SK-N-SH (cell line): ENCODE measurements at regions not wholly inside any gene's neighbourhood (a gene's known extent, or its start where the extent isn't known, plus 50 kb on each side); places are given as distances from the start of the nearest gene placed in this dataset.

Experiments used
- CTCF ChIP-seq: fragments of 200-600 bp; sonication (generic); IDR thresholded peaks from 2 replicates; pipeline ENCODE4 v1.6.1; 2017; ENCODE audit warnings: antibody characterized with exemption, mild to moderate bottlenecking, moderate library complexity
- EP300 ChIP-seq, 2 experiments: IDR thresholded peaks; 2 replicates each; pipeline versions ENCODE4 v1.4.0 to v1.6.1; 2012; ENCODE audit warnings: borderline replicate concordance in 1 of 2, low read depth in 1 of 2, low read length in 1 of 2
- NRF1 ChIP-seq: IDR thresholded peaks from 2 replicates; pipeline ENCODE4 v1.6.1; 2012; ENCODE audit warnings: low read depth, mild to moderate bottlenecking, low read length
- POLR2AphosphoS5 ChIP-seq: IDR thresholded peaks from 2 replicates; pipeline ENCODE4 v1.6.1; 2012; ENCODE audit warnings: low read depth, low read length
- USF2 ChIP-seq: fragments of 150-350 bp; IDR thresholded peaks from 2 replicates; pipeline ENCODE4 v1.6.1; 2017; ENCODE audit warnings: antibody characterized with exemption, low read length, low read depth, borderline replicate concordance
- YY1 ChIP-seq: IDR thresholded peaks from 2 replicates; pipeline ENCODE4 v1.4.0; 2012; ENCODE audit warnings: low read depth, mild to moderate bottlenecking
- ZBTB33 ChIP-seq: IDR thresholded peaks from 2 replicates; pipeline ENCODE4 v1.4.0; 2012; ENCODE audit warnings: low read depth, borderline replicate concordance

- TF ChIP-seq CTCF (no peak), ZBTB33 (no peak), YY1 (no peak), POLR2AphosphoS5 (no peak), EP300 (IDR thresholded peaks at IDR 0.05; ENCODE audit: borderline replicate concordance in 1 of 2, low read depth in 1 of 2, low read length in 1 of 2) (no peak), USF2 (no peak), NRF1 (no peak)
Observed at GRCh38 chr11:33640730-33641371, 59.8 kb downstream of the C11orf91 start.
